DMS 273 treated with DMSO at 0.1 percent for 48 hours (cell line): ENCODE measurements at regions not wholly inside any gene's neighbourhood (a gene's known extent, or its start where the extent isn't known, plus 50 kb on each side); places are given as distances from the start of the nearest gene placed in this dataset.

Experiments
- DNase-seq: peaks from one replicate; lab custom pipeline; 2025; lab: John Stamatoyannopoulos, UW

- no peak for DNase-seq
Observed at GRCh38 chr12:126383506-126383905, 1318.3 kb downstream of the AACS start.

- DNase-seq = no peak
Observed at GRCh38 chr12:126384026-126384564, 1318.9 kb downstream of the AACS start.

- DNase-seq = no peak
Observed at GRCh38 chr12:126385785-126386184, 1320.5 kb downstream of the AACS start.

GRCh38 chr12:126389220-126389841 lies 1324.1 kb downstream of the AACS start:
- DNase-seq = no peak

GRCh38 chr12:126389961-126390360 lies 1324.7 kb downstream of the AACS start:
- no peak for DNase-seq

- no peak for DNase-seq
Observed at GRCh38 chr12:126390969-126391566, 1325.8 kb downstream of the AACS start.

GRCh38 chr12:126396536-126396935 lies 1331.3 kb downstream of the AACS start:
- DNase-seq = no peak

- no peak for DNase-seq
Observed at GRCh38 chr12:126397071-126397581, 1331.9 kb downstream of the AACS start.

GRCh38 chr12:126397660-126398059 lies 1332.4 kb downstream of the AACS start:
- DNase-seq = no peak

- DNase-seq = no peak
Observed at GRCh38 chr12:126400831-126401230, 1335.6 kb downstream of the AACS start.

- DNase-seq = no peak
Observed at GRCh38 chr12:126404293-126404881, 1339.2 kb downstream of the AACS start.

- no peak for DNase-seq
Observed at GRCh38 chr12:126418400-126418799, 1353.2 kb downstream of the AACS start.

- DNase-seq = no peak
Observed at GRCh38 chr12:126419131-126419530, 1353.9 kb downstream of the AACS start.

GRCh38 chr12:126424696-126425095 lies 1359.5 kb downstream of the AACS start:
- DNase-seq = no peak

- DNase-seq = no peak
Observed at GRCh38 chr12:126425264-126425663, 1360.0 kb downstream of the AACS start.

GRCh38 chr12:126428769-126429168 lies 1363.5 kb downstream of the AACS start:
- DNase-seq = no peak

- no peak for DNase-seq
Observed at GRCh38 chr12:126430921-126431320, 1365.7 kb downstream of the AACS start.

GRCh38 chr12:126431767-126432166 lies 1366.5 kb downstream of the AACS start:
- no peak for DNase-seq

- DNase-seq = no peak
Observed at GRCh38 chr12:126432780-126433179, 1367.5 kb downstream of the AACS start.

GRCh38 chr12:126434412-126434985 lies 1369.3 kb downstream of the AACS start:
- no peak for DNase-seq

GRCh38 chr12:126436041-126436440 lies 1370.8 kb downstream of the AACS start:
- no peak for DNase-seq

GRCh38 chr12:126437934-126438333 lies 1372.7 kb downstream of the AACS start:
- no peak for DNase-seq

- no peak for DNase-seq
Observed at GRCh38 chr12:126443977-126444376, 1378.7 kb downstream of the AACS start.
